ENCODE measurements at regions not wholly inside any gene's neighbourhood (a gene's known extent, or its start where the extent isn't known, plus 50 kb on each side); places are given as distances from the start of the nearest gene placed in this dataset.

GRCh38 chr7:131733604-131734003 lies 177.2 kb upstream of the PODXL start:
- H3K9me3 ChIP-seq (replicated peaks; ENCODE audit: control insufficient read depth, insufficient read depth, low read length) = no peaks in the 10 kb centered on the region
- BruUV-seq (replicated peaks) = no TSS peak
- H3K9ac ChIP-seq (replicated peaks; ENCODE audit: extremely low read depth, insufficient read depth, low read length) = no peak overlapping the region
- no peak for FAIRE-seq
- no peaks in the 10 kb centered on the region for H3K79me2 ChIP-seq (ENCODE audit: control insufficient read depth, insufficient read depth, low read length)
- no peak overlapping the region for H3K4me3 ChIP-seq (replicated peaks in 1 of 3; ENCODE audit: insufficient read depth in 1 of 3, low read depth in 1 of 3, low read length in 3 of 3)
- H3K27ac ChIP-seq (ENCODE audit: insufficient read depth, low read depth, low read length) = no peak overlapping the region
- ChIA-PET CTCF (interaction anchor here (1.2 kb wide), 1 partner anchor 10 kb away, joined by 3 read pairs; no protein-coding TSS in a partner anchor), POLR2A (no interaction called here)
- no peak for DNase-seq (ENCODE audit: low read depth, low spot score)
- no peak for TF ChIP-seq MYC (IDR thresholded peaks at IDR 0.05; ENCODE audit: low read depth, low read length)
- TF ChIP-seq FOS (IDR thresholded peaks at IDR 0.05; ENCODE audit: borderline replicate concordance, insufficient read depth, low read length) = no peak
- no peak for TF ChIP-seq POLR2A (IDR thresholded peaks at IDR 0.05; ENCODE audit: low read depth, low read length)
- TF ChIP-seq EZH2 (IDR thresholded peaks at IDR 0.05; ENCODE audit: borderline replicate concordance, low read depth, low read length, severe bottlenecking) = no peak
- no peak for TF ChIP-seq POLR2AphosphoS5 (IDR thresholded peaks at IDR 0.05; ENCODE audit: insufficient read depth, low read depth, low read length)
- no peak for TF ChIP-seq GATA2 (IDR thresholded peaks at IDR 0.05; ENCODE audit: insufficient read depth, insufficient read length, low read depth, low read length)
- TF ChIP-seq MAX (IDR thresholded peaks at IDR 0.05; ENCODE audit: insufficient read depth, insufficient read length) = no peak
- no peak for TF ChIP-seq JUN (IDR thresholded peaks at IDR 0.05; ENCODE audit: borderline replicate concordance, insufficient read depth, insufficient read length, low read depth)
- TF ChIP-seq CTCF (IDR thresholded peaks at IDR 0.05; ENCODE audit: extremely low read depth in 1 of 2, insufficient read depth in 1 of 2, low read depth in 1 of 2, low read length in 2 of 2) = no peak
- peaks cover 6 to 15% of the 10 kb centered on the region in 2 experiments for H3K27me3 ChIP-seq (ENCODE audit: control insufficient read depth in 2 of 2, insufficient read depth in 2 of 2, low read length in 2 of 2)
- no peaks in the 10 kb centered on the region for H3K36me3 ChIP-seq (ENCODE audit: control insufficient read depth in 2 of 2, extremely low read depth in 1 of 2, insufficient read depth in 2 of 2, low read length in 2 of 2)
- no peaks in the 10 kb centered on the region for H3K9me1 ChIP-seq (replicated peaks; ENCODE audit: control insufficient read depth, extremely low read depth, insufficient read depth, low read length)
- intact Hi-C loops (cut with micrococcal nuclease) = no loop called here
- no peaks in the 10 kb centered on the region for H4K20me1 ChIP-seq (replicated peaks; ENCODE audit: control insufficient read depth, extremely low read depth, insufficient read depth, low read length)
- no peak overlapping the region for H2AFZ ChIP-seq (ENCODE audit: low read depth, low read length)
- dilution Hi-C loops (cut with MboI; ENCODE audit: extremely low pct_ligation_motif_present, low sequenced_read_pairs) = no loop called here
- H3K4me2 ChIP-seq (ENCODE audit: insufficient read depth, low read length) = no peak overlapping the region
- H3K4me1 ChIP-seq (ENCODE audit: control insufficient read depth, extremely low read depth, insufficient read depth, low read length) = no peaks in the 10 kb centered on the region
